HG02981 (cell line): ENCODE measurements at regions not wholly inside any gene's neighbourhood (a gene's known extent, or its start where the extent isn't known, plus 50 kb on each side); places are given as distances from the start of the nearest gene placed in this dataset.

Source experiments
- ATAC-seq: cut with Tn5 transposase; IDR thresholded peaks from one replicate; pipeline ENCODE4 v1.9.1; 2021; ENCODE audit warnings: mild to moderate bottlenecking, moderate library complexity; ENCODE audit not compliant: unreplicated experiment

GRCh38 chr2:204312105-204312504 is 233.2 kb upstream of the PARD3B start:
- no peak for ATAC-seq

GRCh38 chr2:204313256-204313655 is 232.0 kb upstream of the PARD3B start:
- ATAC-seq = no peak

- ATAC-seq = no peak
Observed at GRCh38 chr2:204315236-204315662, 230.0 kb upstream of the PARD3B start.

GRCh38 chr2:204317640-204318039 is 227.6 kb upstream of the PARD3B start:
- ATAC-seq = no peak

GRCh38 chr2:204321027-204321800 is 224.1 kb upstream of the PARD3B start:
- ATAC-seq = no peak

- no peak for ATAC-seq
Observed at GRCh38 chr2:204321910-204322751, 223.1 kb upstream of the PARD3B start.

GRCh38 chr2:204325468-204325867 is 219.8 kb upstream of the PARD3B start:
- peak; percentile 89 for ATAC-seq

- no peak for ATAC-seq
Observed at GRCh38 chr2:204328373-204328772, 216.9 kb upstream of the PARD3B start.

- no peak for ATAC-seq
Observed at GRCh38 chr2:204329016-204329415, 216.3 kb upstream of the PARD3B start.

- ATAC-seq = no peak
Observed at GRCh38 chr2:204329532-204329931, 215.7 kb upstream of the PARD3B start.

GRCh38 chr2:204331180-204331579 is 214.1 kb upstream of the PARD3B start:
- ATAC-seq = no peak

GRCh38 chr2:204331988-204332387 is 213.3 kb upstream of the PARD3B start:
- no peak for ATAC-seq

- ATAC-seq = no peak
Observed at GRCh38 chr2:204332706-204333105, 212.6 kb upstream of the PARD3B start.

GRCh38 chr2:204333861-204334260 is 211.4 kb upstream of the PARD3B start:
- ATAC-seq = no peak

- no peak for ATAC-seq
Observed at GRCh38 chr2:204335451-204336058, 209.7 kb upstream of the PARD3B start.

- no peak for ATAC-seq
Observed at GRCh38 chr2:204336153-204336744, 209.0 kb upstream of the PARD3B start.

GRCh38 chr2:204337638-204338037 is 207.6 kb upstream of the PARD3B start:
- ATAC-seq = no peak

- ATAC-seq = no peak
Observed at GRCh38 chr2:204339212-204339715, 206.0 kb upstream of the PARD3B start.

- no peak for ATAC-seq
Observed at GRCh38 chr2:204340511-204340910, 204.8 kb upstream of the PARD3B start.

- ATAC-seq = no peak
Observed at GRCh38 chr2:204341887-204342276, 203.4 kb upstream of the PARD3B start.

- ATAC-seq = no peak
Observed at GRCh38 chr2:204343685-204344084, 201.6 kb upstream of the PARD3B start.
